Activated CD4-positive, alpha-beta T cell treated with anti-CD3 and anti-CD28 coated beads, Interleukin-2, amount 50 U/mL, for 48 hours (primary cell): ENCODE measurements at regions not wholly inside any gene's neighbourhood (a gene's known extent, or its start where the extent isn't known, plus 50 kb on each side); places are given as distances from the start of the nearest gene placed in this dataset.

Experiments
- DNase-seq, 2 experiments: peaks; one replicate each; pipeline ENCODE4 v3.0.0-alpha.2; 2020

DNA sequence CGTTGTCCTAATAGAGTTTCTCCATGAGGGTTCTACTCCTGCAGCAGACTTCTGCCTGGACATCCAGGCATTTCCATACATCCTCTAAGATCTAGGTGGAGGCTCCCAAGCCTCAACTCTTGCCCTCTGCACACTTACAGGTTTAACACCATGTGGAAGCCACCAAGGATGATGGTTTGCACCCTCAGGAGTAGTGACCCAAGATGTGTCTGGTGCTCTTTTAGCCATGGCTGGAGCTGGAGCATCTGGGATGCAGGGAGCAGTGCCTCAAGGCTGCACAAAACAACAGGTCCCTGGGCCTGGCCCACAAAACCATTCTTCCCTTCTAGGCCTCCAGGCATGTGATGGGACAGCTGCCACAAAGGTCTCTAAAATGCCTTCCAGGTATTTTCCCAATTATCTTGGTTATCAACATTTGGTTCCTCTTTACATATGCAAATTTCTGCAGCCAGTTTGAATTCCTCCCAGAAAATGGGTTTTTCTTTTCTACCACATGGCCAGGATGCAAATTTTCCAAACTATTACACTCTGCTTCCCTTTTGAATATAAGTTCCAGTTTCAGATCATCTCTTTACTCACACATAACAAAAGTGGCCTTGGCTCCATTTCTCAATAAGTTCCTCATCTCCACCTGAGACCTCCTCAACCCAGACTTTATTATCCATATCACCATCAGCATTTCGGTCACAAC is 69.5 kb upstream of the GNAZ start:
- DNase-seq: no peak

DNA sequence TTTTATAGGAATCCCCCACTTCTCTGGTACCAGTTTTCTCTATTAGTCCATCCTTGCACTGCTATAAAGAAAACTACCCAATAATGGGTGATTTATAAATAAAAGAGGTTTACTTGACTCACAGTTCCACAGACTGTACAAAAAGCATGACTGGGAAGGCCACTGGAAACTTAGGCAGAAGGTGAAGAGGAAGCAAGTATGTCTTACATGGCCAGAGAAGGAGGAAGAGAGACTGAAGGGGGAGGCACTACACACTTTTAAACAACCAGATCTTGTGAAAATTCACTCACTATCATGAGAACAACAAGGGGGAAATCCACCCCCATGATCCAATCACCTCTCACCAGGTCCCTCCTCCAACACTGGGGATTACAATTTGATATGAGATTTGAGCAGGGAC is 68.9 kb upstream of the GNAZ start:
- no peak for DNase-seq

DNA sequence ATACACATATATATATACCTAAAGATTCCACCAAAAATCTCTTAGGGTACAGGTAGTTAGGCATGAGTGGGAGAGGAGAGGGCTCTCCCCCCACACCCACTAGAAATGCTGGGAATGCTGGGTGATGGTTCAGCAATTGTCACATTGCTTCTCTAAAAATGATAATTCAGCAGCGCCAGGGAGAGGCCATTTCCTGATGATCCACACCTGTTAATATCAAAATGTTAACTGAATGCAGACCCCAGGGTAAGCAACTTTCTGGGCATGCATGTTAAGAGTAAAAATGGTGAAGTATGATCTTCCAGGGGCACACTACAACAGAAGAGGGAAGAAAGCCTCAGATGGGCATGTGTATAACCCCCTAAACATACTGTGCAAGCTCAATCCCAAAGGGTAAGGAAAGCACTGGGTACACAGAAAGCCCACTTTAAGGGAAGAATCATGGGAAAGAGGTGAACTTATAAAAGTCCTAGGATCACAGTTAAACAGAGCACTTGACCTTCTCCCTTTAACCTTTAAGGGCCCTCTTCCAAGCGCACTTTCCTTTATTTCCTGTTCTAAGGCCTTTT is 67.6 kb upstream of the GNAZ start:
- no peak for DNase-seq

DNA sequence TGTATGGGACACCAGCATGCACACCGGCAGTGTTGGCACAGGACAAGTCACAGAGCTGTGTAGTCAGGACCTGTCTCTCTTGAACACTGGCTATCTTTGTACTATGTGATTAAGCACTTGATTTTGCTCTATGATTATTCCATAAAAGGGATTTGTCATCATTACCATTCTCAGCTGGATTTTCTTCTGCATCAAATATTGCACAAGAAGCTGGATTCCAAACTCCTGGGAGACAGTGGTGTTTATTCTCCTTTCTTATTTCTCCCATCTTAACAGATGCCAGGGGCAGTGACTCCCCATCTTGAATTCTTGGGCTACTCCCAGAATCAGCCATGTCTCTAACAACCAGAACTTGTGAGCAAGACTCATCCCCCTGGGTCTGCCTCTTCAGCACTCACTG is 62.5 kb upstream of the GNAZ start:
- DNase-seq: no peak

DNA sequence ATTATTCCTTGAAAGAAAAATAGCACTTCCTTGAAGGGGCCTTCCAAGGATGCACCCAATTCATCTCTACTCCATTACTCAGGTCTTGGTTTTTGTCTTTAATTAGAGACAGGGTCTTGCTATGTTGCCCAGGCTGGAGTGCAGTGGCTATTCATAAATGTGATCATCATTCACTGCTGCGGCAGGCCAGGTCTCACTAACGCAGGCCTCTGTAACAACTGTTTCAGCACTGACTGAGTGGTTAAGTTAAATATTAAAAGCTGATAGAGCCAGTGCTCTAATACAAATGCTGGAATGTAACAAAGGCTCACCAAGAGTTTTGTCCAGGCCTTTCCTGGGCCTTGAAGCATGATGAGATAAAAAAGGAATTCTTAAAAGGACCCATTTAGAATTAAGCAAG is 61.4 kb upstream of the GNAZ start:
- DNase-seq: no peak
